H9 (cell line): ENCODE measurements at regions not wholly inside any gene's neighbourhood (a gene's known extent, or its start where the extent isn't known, plus 50 kb on each side); places are given as distances from the start of the nearest gene placed in this dataset.

Source experiments
- DNase-seq: peaks from one replicate; pipeline ENCODE4 v3.0.0-alpha.2; 2017
- H2AFZ ChIP-seq: one replicate; pipeline ENCODE4 v1.6.1; 2013; ENCODE audit warnings: mild to moderate bottlenecking, low read length, control low read depth, moderate library complexity
- H2AK5ac ChIP-seq: 2 replicates; pipeline ENCODE4 v1.6.1; 2013; ENCODE audit warnings: low read length, control low read depth, mixed read lengths; ENCODE audit not compliant: insufficient read length
- H2BK120ac ChIP-seq: one replicate; pipeline ENCODE4 v1.6.1; 2013; ENCODE audit warnings: low read depth, mild to moderate bottlenecking, low read length, control low read depth, inconsistent platforms; ENCODE audit not compliant: poor library complexity, severe bottlenecking
- H2BK12ac ChIP-seq: 2 replicates; pipeline ENCODE4 v1.6.1; 2013; ENCODE audit warnings: low read length, control low read depth, mixed read lengths, low read depth; ENCODE audit not compliant: insufficient read length
- H2BK15ac ChIP-seq: 2 replicates; pipeline ENCODE4 v1.6.1; 2013; ENCODE audit warnings: low read depth, low read length, control low read depth
- H2BK20ac ChIP-seq: one replicate; pipeline ENCODE4 v1.6.1; 2013; ENCODE audit warnings: low read depth, mild to moderate bottlenecking, low read length, control low read depth, inconsistent platforms; ENCODE audit not compliant: poor library complexity, severe bottlenecking
- H2BK5ac ChIP-seq: 2 replicates; pipeline ENCODE4 v1.6.1; 2013; ENCODE audit warnings: low read length, control low read depth, mixed read lengths; ENCODE audit not compliant: insufficient read length
- H3K14ac ChIP-seq: 2 replicates; pipeline ENCODE4 v1.6.1; 2013; ENCODE audit warnings: low read length, control low read depth; ENCODE audit not compliant: insufficient read depth
- H3K18ac ChIP-seq: 2 replicates; pipeline ENCODE4 v1.6.1; 2013; ENCODE audit warnings: low read depth, mild to moderate bottlenecking, mixed read lengths, low read length, control low read depth; ENCODE audit not compliant: insufficient read length
- H3K23ac ChIP-seq: 2 replicates; pipeline ENCODE4 v1.6.1; 2013; ENCODE audit warnings: low read length, control low read depth, mixed read lengths, low read depth; ENCODE audit not compliant: insufficient read length
- H3K23me2 ChIP-seq: 2 replicates; pipeline ENCODE4 v1.6.1; 2013; ENCODE audit warnings: low read depth, mild to moderate bottlenecking, mixed read lengths, low read length, control low read depth; ENCODE audit not compliant: insufficient read length, poor library complexity, severe bottlenecking
- H3K27ac ChIP-seq: 2 replicates; pipeline ENCODE4 v1.5.1; 2013; ENCODE audit warnings: low read length, control low read depth, mixed read lengths, low read depth; ENCODE audit not compliant: insufficient read length
- H3K27me3 ChIP-seq: 2 replicates; pipeline ENCODE4 v1.6.1; 2013; ENCODE audit warnings: low read length, control low read depth, inconsistent platforms; ENCODE audit not compliant: insufficient read depth
- H3K4ac ChIP-seq: 2 replicates; pipeline ENCODE4 v1.6.1; 2013; ENCODE audit warnings: low read depth, mild to moderate bottlenecking, control low read depth, inconsistent platforms, low read length, moderate library complexity
- H3K4me1 ChIP-seq: 2 replicates; pipeline ENCODE4 v1.6.1; 2013; ENCODE audit warnings: low read length, control low read depth, inconsistent platforms; ENCODE audit not compliant: insufficient read depth
- H3K4me2 ChIP-seq: 2 replicates; pipeline ENCODE4 v1.6.1; 2013; ENCODE audit warnings: low read length, control low read depth, mixed read lengths; ENCODE audit not compliant: insufficient read length, insufficient read depth
- H3K56ac ChIP-seq: 2 replicates; pipeline ENCODE4 v1.6.1; 2013; ENCODE audit warnings: low read depth, mild to moderate bottlenecking, mixed read lengths, low read length, control low read depth; ENCODE audit not compliant: insufficient read length
- H3K79me1 ChIP-seq: 2 replicates; pipeline ENCODE4 v1.6.1; 2013; ENCODE audit warnings: low read depth, mild to moderate bottlenecking, moderate library complexity, low read length, control low read depth, inconsistent platforms; ENCODE audit not compliant: insufficient read depth, poor library complexity, severe bottlenecking
- H3K79me2 ChIP-seq: 2 replicates; pipeline ENCODE4 v1.6.1; 2013; ENCODE audit warnings: low read length, control low read depth, inconsistent platforms; ENCODE audit not compliant: insufficient read depth
- H3K9ac ChIP-seq: 2 replicates; pipeline ENCODE4 v1.6.1; 2013; ENCODE audit warnings: low read length, control low read depth, mixed read lengths; ENCODE audit not compliant: insufficient read length; ENCODE audit errors: extremely low read depth
- H3K9me3 ChIP-seq: one replicate; pipeline ENCODE4 v1.6.1; 2013; ENCODE audit warnings: low read depth, low read length, inconsistent platforms; ENCODE audit not compliant: control insufficient read depth
- H3T11ph ChIP-seq: one replicate; pipeline ENCODE4 v1.6.1; 2013; ENCODE audit warnings: mild to moderate bottlenecking, low read length, control low read depth, inconsistent platforms
- H4K20me1 ChIP-seq: one replicate; pipeline ENCODE4 v1.6.1; 2013; ENCODE audit not compliant: control insufficient read depth, insufficient read length, insufficient read depth
- H4K5ac ChIP-seq: 2 replicates; pipeline ENCODE4 v1.6.1; 2013; ENCODE audit warnings: low read depth, mild to moderate bottlenecking, mixed read lengths, low read length, control low read depth; ENCODE audit not compliant: insufficient read length
- H4K8ac ChIP-seq: replicated peaks from 2 replicates; pipeline ENCODE4 v1.6.1; 2013; ENCODE audit warnings: low read length, control low read depth, mixed read lengths, low read depth; ENCODE audit not compliant: insufficient read length
- H4K91ac ChIP-seq: 2 replicates; pipeline ENCODE4 v1.6.1; 2013; ENCODE audit warnings: low read depth, mild to moderate bottlenecking, moderate library complexity, mixed read lengths, low read length, control low read depth; ENCODE audit not compliant: insufficient read length
- H3K27ac Mint-ChIP-seq, 3 experiments: 2 replicates in 2 of 3; 3 replicates in 1 of 3; pipeline ENCODE4 v1.8.0; 2020 to 2021; ENCODE audit warnings: mixed read lengths in 3 of 3, mild to moderate bottlenecking in 1 of 3, moderate library complexity in 1 of 3
- H3K27me3 Mint-ChIP-seq: 2 replicates; pipeline ENCODE4 v1.8.0; 2021; ENCODE audit warnings: low read depth, mild to moderate bottlenecking, moderate library complexity, mixed read lengths
- H3K36me3 Mint-ChIP-seq, 3 experiments: 2 replicates in 2 of 3; 3 replicates in 1 of 3; pipeline ENCODE4 v1.8.0; 2020 to 2021; ENCODE audit warnings: low read depth in 3 of 3, mixed read lengths in 3 of 3; ENCODE audit not compliant: insufficient read depth in 1 of 3
- H3K4me1 Mint-ChIP-seq, 2 experiments: 2 replicates each; pipeline ENCODE4 v1.8.0; 2020; ENCODE audit warnings: mixed read lengths in 2 of 2
- H3K4me3 Mint-ChIP-seq, 2 experiments: 2 replicates in 1 of 2; 3 replicates in 1 of 2; pipeline ENCODE4 v1.8.0; 2020 to 2021; ENCODE audit warnings: mild to moderate bottlenecking in 2 of 2, mixed read lengths in 2 of 2, moderate library complexity in 1 of 2
- H3K9me3 Mint-ChIP-seq, 2 experiments: 2 replicates in 1 of 2; 3 replicates in 1 of 2; pipeline ENCODE4 v1.8.0; 2020; ENCODE audit warnings: mild to moderate bottlenecking in 2 of 2, mixed read lengths in 2 of 2, moderate library complexity in 1 of 2
- CTCF ChIP-seq: fragments of 200-600 bp; sonication (generic); conservative IDR thresholded peaks from 3 replicates; pipeline ENCODE4 v1.8.0; 2021; ENCODE audit warnings: antibody characterized with exemption, mild to moderate bottlenecking
- WGBS: extraction: QIAGEN DNeasy Blood & Tissue Kit; methylation state at CpG from one replicate; pipeline ENCODE4 v1.1.7; 2013; ENCODE audit warnings: missing lambda C conversion rate, low lambda C conversion rate, mixed read lengths; ENCODE audit not compliant: insufficient read length; ENCODE audit errors: extremely low coverage; 5-methylcytosine and 5-hydroxymethylcytosine counted together

- Histone ChIP-seq H4K5ac (no peak overlapping the region), H3T11ph (no peak overlapping the region), H2AK5ac (no peak overlapping the region), H4K20me1 (no peaks in the 10 kb centered on the region), H3K27me3 (no peaks in the 10 kb centered on the region), H3K23me2 (no peaks in the 10 kb centered on the region), H3K23ac (no peak overlapping the region), H2AFZ (no peak overlapping the region), H2BK15ac (no peak overlapping the region), H3K18ac (no peak overlapping the region), H3K4ac (no peak overlapping the region), H2BK120ac (no peak overlapping the region), H4K8ac (no peak overlapping the region), H3K79me1 (no peaks in the 10 kb centered on the region), H3K4me2 (no peak overlapping the region), H2BK20ac (no peak overlapping the region), H3K9ac (no peak overlapping the region), H3K56ac (no peak overlapping the region), H2BK5ac (no peak overlapping the region), H3K14ac (no peak overlapping the region), H3K27ac (no peak overlapping the region), H3K4me1 (no peaks in the 10 kb centered on the region), H4K91ac (no peak overlapping the region), H2BK12ac (no peak overlapping the region), H3K79me2 (no peaks in the 10 kb centered on the region), H3K9me3 (no peaks in the 10 kb centered on the region)
- Mint-ChIP-seq H3K36me3 (no peaks in the 10 kb centered on the region), H3K9me3 (no peaks in the 10 kb centered on the region), H3K27ac (no peak overlapping the region), H3K4me1 (peaks cover 8% of the 10 kb centered on the region in 2 experiments), H3K4me3 (no peak overlapping the region), H3K27me3 (peaks cover 5% of the 10 kb centered on the region)
- WGBS, result no CpG with 5 or more reads among the region's 3 CpGs
- no peak for TF ChIP-seq CTCF
- DNase-seq, result no peak
These were observed 336.0 kb upstream of the ZFHX3 start for GRCh38 chr16:73383988-73384365.
